ENCODE measurements at regions not wholly inside any gene's neighbourhood (a gene's known extent, or its start where the extent isn't known, plus 50 kb on each side); places are given as distances from the start of the nearest gene placed in this dataset.

GRCh38 chr13:69459346-69459745 lies 648.3 kb upstream of the ATXN8OS start:
- no peaks in the 10 kb centered on the region for H4K20me1 ChIP-seq (ENCODE audit: insufficient read depth, low read length)
- H3K79me2 ChIP-seq (ENCODE audit: low read length) = no peaks in the 10 kb centered on the region
- no peak overlapping the region for H3K4me2 ChIP-seq (ENCODE audit: low read length)
- TF ChIP-seq CTCF (IDR thresholded peaks at IDR 0.05; ENCODE audit: low read depth, low read length) (no peak), EZH2phosphoT487 (IDR thresholded peaks at IDR 0.05; ENCODE audit: low read depth) (no peak)
- H2AFZ ChIP-seq (ENCODE audit: low read depth, low read length) = no peak overlapping the region
- H3K36me3 ChIP-seq (replicated peaks; ENCODE audit: low read depth, low read length) = no peaks in the 10 kb centered on the region
- no peak overlapping the region for H3K4me3 ChIP-seq (ENCODE audit: low read length)
- no peak overlapping the region for H3K27ac ChIP-seq (ENCODE audit: low read length)
- H3K9ac ChIP-seq (ENCODE audit: low read length) = no peak overlapping the region
- no peaks in the 10 kb centered on the region for H3K4me1 ChIP-seq (ENCODE audit: low read length)
- no peaks in the 10 kb centered on the region for H3K9me3 ChIP-seq (ENCODE audit: insufficient read depth, low read length)
- H3K27me3 ChIP-seq (ENCODE audit: low read depth, low read length) = no peaks in the 10 kb centered on the region

GRCh38 chr13:69458013-69458412 lies 649.6 kb upstream of the ATXN8OS start:
- H4K20me1 ChIP-seq (ENCODE audit: insufficient read depth, low read length) = no peaks in the 10 kb centered on the region
- H3K79me2 ChIP-seq (ENCODE audit: low read length) = no peaks in the 10 kb centered on the region
- no peaks in the 10 kb centered on the region for H3K4me1 ChIP-seq (ENCODE audit: low read length)
- TF ChIP-seq EZH2phosphoT487 (IDR thresholded peaks at IDR 0.05; ENCODE audit: low read depth) = no peak
- no peak for TF ChIP-seq CTCF (IDR thresholded peaks at IDR 0.05; ENCODE audit: low read depth, low read length)
- H3K36me3 ChIP-seq (replicated peaks; ENCODE audit: low read depth, low read length) = no peaks in the 10 kb centered on the region
- H2AFZ ChIP-seq (ENCODE audit: low read depth, low read length) = no peak overlapping the region
- no peaks in the 10 kb centered on the region for H3K27me3 ChIP-seq (ENCODE audit: low read depth, low read length)
- no peak overlapping the region for H3K4me3 ChIP-seq (ENCODE audit: low read length)
- no peak overlapping the region for H3K27ac ChIP-seq (ENCODE audit: low read length)
- no peaks in the 10 kb centered on the region for H3K9me3 ChIP-seq (ENCODE audit: insufficient read depth, low read length)
- H3K9ac ChIP-seq (ENCODE audit: low read length) = no peak overlapping the region
- H3K4me2 ChIP-seq (ENCODE audit: low read length) = no peak overlapping the region

DNA sequence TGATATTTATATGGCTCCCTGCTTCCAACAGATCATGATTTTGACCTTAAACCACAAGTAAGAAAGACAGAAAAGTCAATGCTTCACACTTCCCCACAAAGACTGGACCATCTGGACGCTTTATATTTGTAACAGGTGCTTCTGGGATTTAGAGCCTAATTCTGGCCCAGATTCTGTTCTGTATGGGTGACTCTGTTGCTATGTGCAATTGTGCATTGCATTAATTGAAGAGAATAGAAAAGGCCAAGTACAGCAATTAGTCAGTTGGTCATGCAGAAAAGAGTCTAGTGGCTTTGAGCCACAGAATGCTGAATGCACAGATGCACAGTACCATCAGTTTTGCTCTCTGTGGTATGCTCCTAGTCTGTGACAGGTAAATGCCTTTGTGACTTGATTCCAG lies 657.4 kb upstream of the ATXN8OS start:
- Histone ChIP-seq H3K4me3 (ENCODE audit: low read length) (no peak overlapping the region), H3K4me1 (ENCODE audit: low read length) (no peaks in the 10 kb centered on the region), H3K36me3 (replicated peaks; ENCODE audit: low read depth, low read length) (no peaks in the 10 kb centered on the region), H3K27me3 (ENCODE audit: low read depth, low read length) (no peaks in the 10 kb centered on the region), H3K27ac (ENCODE audit: low read length) (no peak overlapping the region), H3K4me2 (ENCODE audit: low read length) (no peak overlapping the region), H4K20me1 (ENCODE audit: insufficient read depth, low read length) (no peaks in the 10 kb centered on the region), H2AFZ (ENCODE audit: low read depth, low read length) (no peak overlapping the region), H3K9me3 (ENCODE audit: insufficient read depth, low read length) (no peaks in the 10 kb centered on the region), H3K9ac (ENCODE audit: low read length) (no peak overlapping the region), H3K79me2 (ENCODE audit: low read length) (no peaks in the 10 kb centered on the region)
- TF ChIP-seq CTCF (IDR thresholded peaks at IDR 0.05; ENCODE audit: low read depth, low read length) = no peak
- no peak for TF ChIP-seq EZH2phosphoT487 (IDR thresholded peaks at IDR 0.05; ENCODE audit: low read depth)

- Histone ChIP-seq H2AFZ (ENCODE audit: low read depth, low read length) (no peak overlapping the region), H3K4me3 (ENCODE audit: low read length) (no peak overlapping the region), H3K36me3 (replicated peaks; ENCODE audit: low read depth, low read length) (no peaks in the 10 kb centered on the region), H3K27ac (ENCODE audit: low read length) (no peak overlapping the region), H3K9ac (ENCODE audit: low read length) (no peak overlapping the region), H3K4me2 (ENCODE audit: low read length) (no peak overlapping the region), H3K27me3 (ENCODE audit: low read depth, low read length) (no peaks in the 10 kb centered on the region), H3K9me3 (ENCODE audit: insufficient read depth, low read length) (no peaks in the 10 kb centered on the region), H4K20me1 (ENCODE audit: insufficient read depth, low read length) (no peaks in the 10 kb centered on the region), H3K4me1 (ENCODE audit: low read length) (no peaks in the 10 kb centered on the region), H3K79me2 (ENCODE audit: low read length) (no peaks in the 10 kb centered on the region)
- no peak for TF ChIP-seq EZH2phosphoT487 (IDR thresholded peaks at IDR 0.05; ENCODE audit: low read depth)
- TF ChIP-seq CTCF (IDR thresholded peaks at IDR 0.05; ENCODE audit: low read depth, low read length) = no peak
Measured at GRCh38 chr13:69425235-69425634, 682.4 kb upstream of the ATXN8OS start.
